GM18517 (cell line): ENCODE measurements at regions not wholly inside any gene's neighbourhood (a gene's known extent, or its start where the extent isn't known, plus 50 kb on each side); places are given as distances from the start of the nearest gene placed in this dataset.
A peak's percentile ranks its signal among the peaks of the same experiment; 100 is the strongest.
"Not testable (repeated sequence)": the region's sequence is repeated elsewhere in the genome, so short reads cannot be mapped to it uniquely, and the experiment has no call there.

Experiments used
- ATAC-seq: cut with Tn5 transposase; IDR thresholded peaks from one replicate; pipeline ENCODE4 v1.9.1; 2021; ENCODE audit warnings: mild to moderate bottlenecking, moderate library complexity; ENCODE audit not compliant: unreplicated experiment

DNA sequence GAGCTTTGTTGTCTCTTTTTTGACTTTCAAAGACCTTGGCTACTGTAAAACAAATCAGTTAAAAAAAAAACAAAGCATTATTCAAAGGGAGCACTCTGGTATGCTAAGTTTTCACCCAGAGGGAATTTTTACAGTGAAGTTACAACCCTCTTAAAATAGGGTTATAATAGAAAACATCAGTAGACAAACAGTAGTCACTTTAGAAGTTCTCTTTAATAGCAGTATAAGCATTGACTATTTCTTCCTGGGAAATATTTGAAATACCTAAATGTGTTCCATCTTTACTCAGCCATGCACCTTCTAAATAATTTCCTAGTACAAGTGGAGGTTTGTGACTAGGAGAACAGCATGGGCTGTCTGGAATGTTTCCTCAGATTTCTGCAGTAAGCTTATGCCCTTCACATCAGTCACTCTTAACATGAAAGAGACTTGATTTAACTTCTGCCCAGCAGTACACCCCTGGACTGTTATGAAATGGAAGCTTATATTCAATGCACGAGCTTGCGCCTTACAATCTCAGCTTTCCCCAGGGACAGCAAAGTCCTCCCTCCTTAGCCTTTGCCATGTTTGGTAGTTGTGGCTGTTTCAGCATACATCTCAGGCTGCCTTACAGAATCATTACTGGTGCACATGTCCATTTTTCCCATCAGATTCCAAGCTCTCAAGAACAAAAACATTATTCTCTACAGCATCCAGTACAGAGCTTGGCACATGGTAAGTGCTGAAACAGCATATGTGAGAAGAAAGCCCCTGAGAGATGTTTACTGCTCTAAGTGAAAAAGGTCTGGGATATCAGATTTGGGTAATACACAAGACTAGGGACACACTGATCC is 191.5 kb downstream of the ZNF608 start:
- no peak for ATAC-seq

DNA sequence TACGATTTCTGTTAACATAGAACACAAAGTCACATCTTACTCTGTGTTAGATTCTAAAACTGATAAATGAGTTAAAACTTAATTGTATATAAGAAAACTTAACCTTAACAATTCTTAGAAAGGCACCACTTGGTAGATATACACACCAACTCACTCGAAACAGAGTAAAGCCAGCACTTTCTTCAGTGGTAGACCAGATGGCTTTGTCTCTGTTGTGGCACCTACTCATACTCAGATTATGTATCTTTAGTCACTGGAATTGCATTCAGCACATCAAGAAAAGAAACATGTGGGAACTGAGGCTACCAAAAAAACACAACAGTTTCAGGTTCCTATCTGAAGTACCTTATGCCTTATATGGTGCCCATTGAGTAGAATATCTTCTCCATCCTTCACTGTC is 192.5 kb downstream of the ZNF608 start:
- ATAC-seq, result no peak

DNA sequence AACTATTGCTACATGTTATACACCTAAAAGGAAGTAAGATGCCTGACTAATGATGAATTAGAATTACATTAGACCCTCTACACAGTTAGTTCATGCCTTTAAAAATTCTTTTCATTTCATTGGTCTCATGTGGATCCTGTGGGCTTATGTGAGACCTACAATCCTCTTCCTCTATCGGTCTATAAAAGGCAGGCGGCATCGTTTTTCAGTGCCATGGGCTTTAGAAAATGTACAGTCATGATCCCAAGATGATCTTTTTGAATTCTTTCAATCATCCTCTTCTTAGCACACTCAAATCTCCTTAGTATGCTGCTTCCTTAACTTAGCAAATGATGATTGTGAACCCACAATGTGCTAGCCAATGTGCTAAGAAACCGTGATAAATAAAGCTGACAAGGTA is 193.9 kb downstream of the ZNF608 start:
- no peak for ATAC-seq

DNA sequence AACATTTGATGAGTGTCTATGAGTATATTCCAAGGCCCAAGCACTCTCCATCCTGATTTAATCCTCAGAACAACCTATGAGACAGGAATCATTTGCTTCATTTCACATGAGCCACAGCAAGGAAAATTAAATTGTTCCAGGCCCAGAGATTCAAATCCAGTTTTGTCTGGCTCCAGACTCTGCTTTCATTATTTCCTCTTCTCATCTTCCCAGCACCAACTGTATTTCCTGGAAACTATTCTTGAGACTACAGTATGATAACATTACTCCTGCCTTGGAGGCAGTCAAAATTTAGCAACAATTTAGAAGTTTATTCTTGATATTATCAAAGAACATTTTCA is 194.5 kb downstream of the ZNF608 start:
- no peak for ATAC-seq

DNA sequence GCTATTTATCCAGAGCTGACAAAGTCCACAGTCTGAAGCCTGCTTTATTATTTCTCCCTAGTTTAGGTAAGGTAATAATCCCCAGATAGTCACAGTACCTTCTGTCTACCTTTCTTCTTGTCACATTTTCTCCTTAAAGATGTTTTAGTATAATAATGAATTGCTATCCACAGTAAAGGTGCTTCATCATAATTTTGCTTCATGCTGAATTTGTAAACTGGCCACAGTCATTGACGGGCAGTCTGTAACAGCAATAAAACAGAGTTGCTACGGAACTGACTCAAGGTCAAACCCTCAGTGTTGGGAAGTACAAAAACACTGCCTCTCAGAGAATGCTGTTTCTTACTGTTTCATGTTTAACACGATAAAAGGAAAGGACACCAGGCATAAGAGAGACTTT is 195.7 kb downstream of the ZNF608 start:
- ATAC-seq, result no peak

DNA sequence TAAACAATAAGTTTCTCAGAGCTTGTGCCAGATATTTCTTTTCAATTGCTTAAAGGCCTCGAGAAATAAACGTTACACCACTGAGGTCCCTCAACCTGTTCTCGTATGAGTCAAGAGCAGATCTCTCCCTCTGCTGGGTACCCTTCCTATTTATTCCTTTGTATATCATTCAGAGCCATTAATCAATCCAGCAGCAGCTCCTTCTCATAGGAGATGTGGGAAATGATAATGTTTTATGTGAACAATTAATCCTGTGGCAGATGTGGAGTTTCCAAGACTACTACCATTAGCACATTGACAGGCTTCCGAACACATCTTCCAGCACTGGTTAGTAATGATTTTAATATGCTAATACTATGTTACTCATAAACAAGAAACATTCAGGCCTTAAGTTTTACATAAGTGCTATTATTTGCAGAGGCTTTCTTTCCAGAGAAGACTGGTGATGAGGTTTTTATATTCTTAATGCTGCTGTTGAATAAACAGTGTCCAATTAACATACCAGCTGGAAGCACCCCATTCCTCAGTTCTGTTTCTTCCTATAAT is 196.5 kb downstream of the ZNF608 start:
- ATAC-seq, result no peak

DNA sequence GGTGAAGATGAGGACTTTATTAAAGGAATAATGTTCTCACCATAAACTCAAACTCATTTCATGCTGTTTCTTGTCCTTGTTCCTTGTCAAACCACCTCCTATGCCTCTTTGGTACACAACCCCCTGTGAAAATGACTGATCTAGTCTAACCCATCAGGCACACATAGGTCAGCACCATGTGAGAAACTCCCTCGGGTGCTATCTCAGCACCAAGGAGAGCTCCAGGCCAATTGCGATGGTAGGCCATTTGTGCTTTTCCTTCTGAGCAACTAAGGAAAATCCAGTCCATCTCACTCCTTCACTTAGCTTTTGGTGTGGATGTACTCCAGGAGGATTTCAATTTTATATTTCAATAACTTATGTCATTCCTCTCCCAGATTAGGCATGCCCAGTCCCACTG is 199.8 kb downstream of the ZNF608 start:
- ATAC-seq, result no peak

DNA sequence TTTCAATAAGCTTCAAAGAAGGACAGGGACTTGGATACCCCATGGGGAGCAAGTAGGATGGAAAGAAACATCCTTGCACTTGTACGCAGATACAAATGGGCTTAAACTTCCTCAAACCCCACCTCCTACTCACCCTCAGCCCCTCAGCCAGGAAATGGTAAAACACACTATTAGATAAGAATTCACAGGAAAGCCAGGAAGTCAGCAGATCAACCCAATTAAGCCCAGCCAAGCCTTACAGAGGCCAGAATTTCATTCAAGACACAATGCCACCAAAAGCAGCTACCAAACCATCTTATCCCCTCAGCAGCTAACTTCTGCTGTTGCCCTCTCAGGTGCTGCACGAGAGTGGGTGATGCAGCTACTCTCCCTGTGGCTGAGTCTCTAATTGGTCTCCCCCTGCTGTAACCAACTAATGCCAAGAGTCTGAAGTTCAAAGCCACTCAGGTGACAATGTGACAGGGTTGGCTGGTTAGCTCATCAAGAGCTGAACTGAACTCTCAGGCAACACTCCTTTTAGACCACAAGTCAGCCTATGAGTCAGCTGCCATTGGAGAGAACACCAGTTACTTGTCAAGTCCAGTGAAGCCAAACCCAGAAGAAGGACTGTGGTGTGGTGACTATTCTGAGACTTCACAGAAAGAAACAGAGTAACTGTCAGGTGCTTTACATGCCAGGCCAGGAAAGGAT is 201.9 kb downstream of the ZNF608 start:
- ATAC-seq, result peak; percentile 88

DNA sequence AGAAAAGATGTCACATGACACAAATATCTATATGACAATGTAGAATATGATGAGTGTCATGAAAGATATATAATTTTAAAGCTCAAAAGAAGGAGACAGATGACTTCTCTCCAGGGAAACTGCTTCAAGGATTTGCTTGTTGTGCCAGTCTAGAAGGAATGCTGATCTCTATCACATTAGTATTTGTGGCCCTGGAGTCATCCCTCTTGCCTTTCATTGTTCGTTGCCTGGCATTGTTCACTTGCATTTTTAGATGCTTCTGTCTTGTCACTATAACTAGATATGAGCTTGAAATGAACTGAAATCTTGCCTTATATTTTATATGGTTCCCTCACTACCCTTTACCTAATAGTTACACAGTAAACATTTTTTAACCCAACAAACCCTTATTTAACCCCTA is 207.5 kb downstream of the ZNF608 start:
- no peak for ATAC-seq

DNA sequence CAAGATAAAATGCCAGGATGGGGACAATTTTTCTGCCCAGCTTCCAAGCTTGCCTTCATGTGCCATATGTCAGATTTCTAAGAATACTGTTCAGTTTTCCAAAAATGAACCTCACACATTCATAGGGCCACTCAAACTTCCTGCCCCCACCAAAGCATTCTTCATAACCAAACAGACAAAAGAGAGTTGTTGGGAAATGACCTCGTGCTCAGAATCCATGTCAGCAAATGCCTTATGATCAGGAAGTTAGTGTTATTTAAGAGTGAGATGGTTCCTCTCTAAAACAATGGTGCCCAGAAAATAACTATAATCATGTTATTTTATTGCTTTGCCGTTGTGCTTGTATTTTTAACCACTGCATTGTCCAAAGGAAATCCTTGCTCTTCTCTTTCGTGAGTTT is 208.2 kb downstream of the ZNF608 start:
- ATAC-seq, result no peak

DNA sequence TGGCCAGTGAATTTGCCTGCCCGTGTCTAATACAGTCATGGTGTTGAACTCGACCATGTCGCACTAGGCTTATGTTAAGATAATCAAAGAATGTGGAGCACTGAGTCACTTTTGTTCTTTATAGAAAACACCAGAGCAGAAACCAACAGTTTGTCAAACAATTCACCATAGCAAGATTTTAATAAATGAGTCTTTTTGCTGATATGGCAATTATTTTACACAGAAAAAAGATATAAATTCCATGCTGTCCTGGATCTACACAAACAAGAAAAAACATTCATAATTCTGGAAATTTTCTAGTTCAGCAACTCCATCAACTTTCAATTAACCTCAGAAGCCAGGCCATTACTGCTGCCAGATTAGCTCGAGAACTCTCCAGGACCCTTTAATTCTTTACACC is 208.9 kb downstream of the ZNF608 start:
- ATAC-seq, result no peak

DNA sequence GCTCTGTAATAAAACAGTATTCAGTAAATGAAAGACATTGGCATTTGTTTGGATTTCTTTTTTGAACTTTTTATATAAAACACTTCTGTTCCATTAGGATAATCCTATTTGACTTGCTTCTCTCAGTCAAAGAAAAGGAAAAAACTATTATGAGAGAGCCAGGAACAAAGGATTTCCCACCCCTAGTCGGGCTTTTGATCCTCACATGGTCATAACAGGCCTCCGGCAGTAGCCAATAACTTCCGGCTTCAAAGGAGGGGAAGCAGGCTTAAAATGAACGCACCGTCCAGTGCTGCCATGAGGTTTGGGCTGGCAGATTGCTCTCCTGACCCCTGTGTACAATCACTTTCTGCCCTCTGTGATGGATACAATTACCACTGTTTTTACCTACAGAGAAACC is 209.3 kb downstream of the ZNF608 start:
- ATAC-seq, result no peak

DNA sequence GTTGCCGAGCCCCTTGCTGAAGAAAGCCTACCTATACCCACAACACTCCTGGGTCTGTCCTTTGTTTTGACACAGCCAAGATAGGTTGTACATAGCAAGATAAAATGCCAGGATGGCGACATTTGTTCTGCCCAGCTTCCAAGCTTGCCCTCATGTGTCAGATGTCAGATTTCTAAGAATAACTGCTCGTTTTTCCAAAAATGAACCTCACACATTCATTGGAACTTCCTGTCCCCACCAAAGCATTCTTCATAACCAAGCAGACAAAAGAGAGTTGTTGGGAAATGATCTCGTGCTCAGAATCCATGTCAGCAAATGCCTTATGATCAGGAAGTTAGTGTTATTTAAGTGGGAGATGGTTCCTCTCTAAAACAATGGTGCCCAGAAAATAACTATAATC is 210.1 kb downstream of the ZNF608 start:
- ATAC-seq, result no peak

DNA sequence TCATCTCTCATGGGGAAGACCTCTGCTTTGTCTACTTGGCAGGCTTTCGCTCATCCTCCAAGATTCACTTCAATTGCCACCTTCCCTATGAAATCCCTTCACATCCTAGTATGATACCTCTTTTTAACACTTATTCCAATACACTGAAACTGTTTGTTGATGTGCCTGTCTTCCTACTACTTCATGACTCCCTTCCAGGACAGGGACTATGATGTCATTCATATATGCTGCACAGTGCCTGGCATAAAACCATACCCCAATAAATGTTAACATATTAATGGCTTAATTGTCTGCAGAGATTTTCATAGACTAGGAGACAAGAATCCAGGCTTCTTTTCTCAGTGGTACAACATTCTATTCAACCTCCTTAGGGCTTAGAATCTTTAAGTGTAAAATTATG is 215.5 kb downstream of the ZNF608 start:
- no peak for ATAC-seq

DNA sequence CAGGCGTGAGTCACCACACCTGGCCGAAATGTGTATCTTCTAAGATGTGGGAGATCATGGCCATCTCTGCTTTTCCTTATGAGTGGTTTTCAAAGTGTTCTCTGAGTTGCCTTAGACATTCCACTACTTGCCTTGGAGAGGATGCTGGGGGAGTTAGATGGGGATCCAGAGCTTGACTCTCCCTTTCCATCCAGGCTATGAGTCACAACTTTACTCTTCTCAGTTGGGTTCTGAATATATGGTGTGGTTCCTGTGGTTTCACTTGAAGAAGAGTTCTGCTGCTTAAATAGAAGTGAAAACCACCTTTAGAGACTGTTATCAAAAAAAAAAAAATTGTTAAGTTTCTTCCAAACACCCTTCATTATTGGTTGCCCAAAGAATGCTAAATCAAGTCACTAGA is 217.6 kb downstream of the ZNF608 start:
- no peak for ATAC-seq

DNA sequence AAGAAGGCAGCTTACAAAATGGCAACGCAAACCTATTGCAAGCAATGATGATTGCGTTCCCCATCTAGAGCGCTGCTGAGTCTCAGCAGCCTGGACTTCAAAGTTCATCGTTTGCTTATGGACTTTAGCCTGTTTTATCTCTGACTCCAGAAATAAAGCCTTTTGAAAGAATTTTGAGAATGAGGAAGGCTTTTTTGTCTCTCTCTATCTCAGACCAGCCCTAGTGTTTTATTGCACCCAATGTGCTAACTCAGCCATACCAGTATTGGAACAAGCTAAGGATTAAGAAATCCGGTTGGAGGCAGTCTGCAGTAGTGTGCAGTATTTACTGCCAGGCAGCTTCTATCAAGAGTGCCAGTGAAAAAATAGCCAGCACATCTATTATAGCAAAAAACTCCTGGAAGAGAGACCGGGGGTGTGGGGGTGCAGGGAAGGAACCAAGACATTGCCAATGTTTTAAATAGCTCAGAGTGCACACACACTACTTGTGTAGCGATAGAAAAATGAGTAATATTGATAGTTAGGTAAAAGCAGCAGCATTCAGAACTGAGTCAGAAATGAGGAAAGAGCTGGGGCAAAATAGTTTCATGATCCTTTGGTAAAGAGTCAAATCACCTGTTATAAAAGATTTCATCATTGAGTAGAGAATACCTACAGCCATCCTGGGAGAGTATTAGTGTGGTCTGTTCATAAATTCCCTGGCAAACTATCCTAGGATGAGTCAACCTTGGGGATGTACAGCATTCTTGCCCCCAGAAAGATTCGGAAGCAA is 219.0 kb downstream of the ZNF608 start:
- ATAC-seq, result peak; percentile 42

DNA sequence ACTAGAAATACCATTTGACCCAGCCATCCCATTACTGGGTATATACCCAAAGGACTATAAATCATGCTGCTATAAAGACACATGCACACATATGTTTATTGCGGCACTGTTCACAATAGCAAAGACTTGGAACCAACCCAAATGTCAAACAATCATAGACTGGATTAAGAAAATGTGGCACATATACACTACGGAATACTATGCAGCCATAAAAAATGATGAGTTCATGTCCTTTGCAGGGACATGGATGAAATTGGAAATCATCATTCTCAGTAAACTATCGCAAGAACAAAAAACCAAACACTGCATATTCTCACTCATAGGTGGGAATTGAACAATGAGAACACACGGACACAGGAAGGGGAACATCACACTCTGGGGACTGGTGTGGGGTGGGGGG is 220.4 kb downstream of the ZNF608 start:
- not testable (repeated sequence) for ATAC-seq

DNA sequence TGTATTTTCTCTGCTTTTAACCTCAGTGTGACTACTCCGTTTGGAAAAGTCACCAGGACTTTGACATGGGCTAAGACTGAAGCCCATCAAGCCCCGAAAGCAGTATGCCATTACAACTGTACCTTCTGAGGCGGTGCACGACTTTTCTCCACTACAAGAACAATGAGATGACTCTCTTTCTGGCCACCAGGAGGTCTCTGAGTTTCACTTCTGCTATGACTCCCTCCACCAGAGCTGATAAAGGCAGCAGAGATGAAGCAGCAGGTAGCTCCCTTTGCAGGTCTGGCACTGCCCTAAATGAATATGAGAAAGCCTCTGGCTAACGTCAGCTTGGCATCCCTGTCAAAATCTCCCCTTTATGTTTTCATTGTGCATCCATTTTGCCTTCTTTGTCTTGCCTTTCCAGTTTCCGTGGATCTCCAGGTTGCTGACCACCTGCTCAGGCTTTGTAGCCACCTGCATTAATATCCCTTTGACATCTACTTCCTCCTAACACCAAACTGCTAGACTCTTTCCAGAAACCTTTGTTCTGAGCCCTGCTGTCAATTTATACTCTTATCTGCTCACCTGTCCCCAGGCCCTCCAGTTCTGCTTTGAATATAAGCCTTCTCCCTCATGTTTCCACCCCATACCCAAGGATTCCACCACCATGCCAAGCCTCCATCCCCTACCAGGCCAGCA is 221.7 kb downstream of the ZNF608 start:
- ATAC-seq, result peak; percentile 93

DNA sequence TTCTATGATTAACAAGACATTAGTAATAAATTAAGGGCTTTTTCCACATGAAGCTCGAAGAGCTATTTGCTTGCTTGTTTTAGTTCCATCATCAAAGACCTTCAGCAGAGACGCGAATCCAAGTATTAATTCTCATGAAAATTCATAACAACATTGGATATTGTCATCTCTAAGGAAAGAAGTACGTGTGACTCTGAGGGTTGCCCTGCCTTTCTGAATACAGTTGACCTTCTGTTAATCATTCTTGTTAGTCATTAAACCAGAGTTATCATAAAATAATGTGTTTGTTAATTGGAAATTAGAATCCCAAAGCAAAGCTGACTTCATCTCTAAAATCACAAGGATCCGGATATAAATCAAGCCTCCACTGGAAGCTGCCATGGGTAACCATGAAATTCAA is 222.5 kb downstream of the ZNF608 start:
- ATAC-seq, result no peak

DNA sequence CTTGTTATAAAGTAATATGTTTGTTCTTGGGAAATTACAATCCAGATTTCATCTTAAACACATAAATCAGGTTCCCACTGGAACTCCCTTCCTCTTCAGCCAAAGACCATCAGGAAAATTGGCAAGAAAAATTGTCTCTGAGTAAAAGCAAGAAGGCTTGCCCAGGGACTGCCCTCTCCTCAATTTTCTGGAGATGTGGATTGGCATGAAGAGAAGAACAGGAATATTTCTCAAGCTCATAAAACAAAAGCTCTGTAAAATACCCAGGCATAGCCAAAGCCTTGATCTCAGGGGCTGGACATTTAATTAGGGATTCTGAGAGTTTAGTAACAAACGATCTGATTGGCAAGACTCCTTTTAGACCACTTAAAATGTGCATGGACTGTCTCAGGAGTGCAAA is 223.4 kb downstream of the ZNF608 start:
- ATAC-seq, result no peak
